ENCODE measurements at regions not wholly inside any gene's neighbourhood (a gene's known extent, or its start where the extent isn't known, plus 50 kb on each side); places are given as distances from the start of the nearest gene placed in this dataset.

DNA sequence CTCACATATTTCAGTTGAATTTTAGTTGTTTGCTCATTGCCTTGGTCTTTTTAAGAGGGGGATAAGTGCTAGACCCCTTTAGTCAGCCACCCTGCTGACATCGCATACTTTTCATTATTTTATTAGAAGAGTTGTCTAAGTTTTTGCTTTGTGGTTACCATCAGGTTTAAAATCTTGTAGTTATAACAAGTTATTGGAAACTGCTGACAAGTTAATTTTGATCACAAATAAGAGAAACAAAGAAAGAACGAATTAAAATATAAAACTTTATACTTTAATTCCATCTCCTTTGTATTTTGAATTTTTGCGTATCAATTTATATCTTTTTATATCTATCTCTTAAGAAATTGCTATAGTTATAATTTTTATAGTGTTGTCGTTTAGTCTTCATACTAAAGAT, 679.7 kb downstream of the TECRL start:
- ATAC-seq (ENCODE audit: low FRiP score in 2 of 2): no peak
- Histone ChIP-seq H3K4me3 (no peak overlapping the region), H3K4me1 (no peaks in the 10 kb centered on the region), H3K36me3 (no peaks in the 10 kb centered on the region), H3K9me3 (no peaks in the 10 kb centered on the region), H3K27me3 (no peaks in the 10 kb centered on the region), H3K27ac (no peak overlapping the region)
- DNase-seq: no peak
- no peak for TF ChIP-seq EP300 (IDR thresholded peaks at IDR 0.05)
- TF ChIP-seq, protein P1, sequence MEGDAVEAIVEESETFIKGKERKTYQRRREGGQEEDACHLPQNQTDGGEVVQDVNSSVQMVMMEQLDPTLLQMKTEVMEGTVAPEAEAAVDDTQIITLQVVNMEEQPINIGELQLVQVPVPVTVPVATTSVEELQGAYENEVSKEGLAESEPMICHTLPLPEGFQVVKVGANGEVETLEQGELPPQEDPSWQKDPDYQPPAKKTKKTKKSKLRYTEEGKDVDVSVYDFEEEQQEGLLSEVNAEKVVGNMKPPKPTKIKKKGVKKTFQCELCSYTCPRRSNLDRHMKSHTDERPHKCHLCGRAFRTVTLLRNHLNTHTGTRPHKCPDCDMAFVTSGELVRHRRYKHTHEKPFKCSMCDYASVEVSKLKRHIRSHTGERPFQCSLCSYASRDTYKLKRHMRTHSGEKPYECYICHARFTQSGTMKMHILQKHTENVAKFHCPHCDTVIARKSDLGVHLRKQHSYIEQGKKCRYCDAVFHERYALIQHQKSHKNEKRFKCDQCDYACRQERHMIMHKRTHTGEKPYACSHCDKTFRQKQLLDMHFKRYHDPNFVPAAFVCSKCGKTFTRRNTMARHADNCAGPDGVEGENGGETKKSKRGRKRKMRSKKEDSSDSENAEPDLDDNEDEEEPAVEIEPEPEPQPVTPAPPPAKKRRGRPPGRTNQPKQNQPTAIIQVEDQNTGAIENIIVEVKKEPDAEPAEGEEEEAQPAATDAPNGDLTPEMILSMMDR (IDR thresholded peaks at IDR 0.05): no peak
- no peak for TF ChIP-seq POLR2A (IDR thresholded peaks at IDR 0.05)
- TF ChIP-seq POLR2AphosphoS5 (IDR thresholded peaks at IDR 0.05): no peak
- 85 to 86% methylated on average over 4 of the region's 4 CpGs for WGBS, 2 donors

DNA sequence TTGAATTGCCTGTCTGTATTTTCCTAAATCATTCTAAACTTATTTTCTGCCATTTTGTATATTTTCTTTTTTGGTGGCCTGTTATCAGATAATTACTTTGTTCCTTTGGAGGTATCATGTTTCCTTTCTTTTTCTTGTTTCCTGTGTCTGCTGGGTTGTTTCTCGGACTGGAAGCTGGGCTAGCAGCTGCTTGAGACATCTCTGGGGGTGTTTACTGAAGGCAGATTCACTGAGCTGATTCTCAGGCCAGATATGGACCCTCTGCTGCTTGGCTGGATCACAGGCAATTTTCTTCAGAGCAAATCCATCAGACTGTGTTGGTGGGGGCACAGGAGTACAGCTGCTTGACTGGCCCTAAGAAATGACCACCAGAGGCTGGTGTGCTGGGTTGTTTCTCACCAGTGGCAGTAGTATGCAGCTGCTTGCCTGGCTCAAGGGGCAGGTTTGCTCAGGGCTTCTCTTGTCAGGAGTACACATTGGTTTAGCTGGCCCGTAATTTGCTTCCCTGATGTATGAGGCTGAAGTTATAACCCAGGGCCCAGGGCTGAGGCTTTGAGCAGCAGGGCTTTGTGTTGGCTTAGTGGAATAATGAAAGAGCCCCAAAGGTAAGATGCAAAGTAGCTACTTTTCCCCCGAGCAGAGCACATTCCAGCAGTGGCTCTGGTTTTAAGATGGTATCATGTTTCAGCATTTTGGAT, 680.6 kb downstream of the TECRL start:
- no peak for TF ChIP-seq POLR2AphosphoS5 (IDR thresholded peaks at IDR 0.05)
- TF ChIP-seq, protein P1 (IDR thresholded peaks at IDR 0.05): no peak
- TF ChIP-seq POLR2A (IDR thresholded peaks at IDR 0.05): no peak
- TF ChIP-seq EP300 (IDR thresholded peaks at IDR 0.05): no peak
- no peak overlapping the region for H3K4me3 ChIP-seq
- H3K27ac ChIP-seq: no peak overlapping the region
- H3K4me1 ChIP-seq: no peaks in the 10 kb centered on the region
- H3K9me3 ChIP-seq: no peaks in the 10 kb centered on the region
- DNase-seq (no peak), ATAC-seq (ENCODE audit: low FRiP score in 2 of 2) (peak in 1 of 2 donors; percentile 15)
- 40 to 56% methylated on average over 2 to 3 of the region's 3 CpGs for WGBS, 2 donors
- no peaks in the 10 kb centered on the region for H3K27me3 ChIP-seq
- no peaks in the 10 kb centered on the region for H3K36me3 ChIP-seq

DNA sequence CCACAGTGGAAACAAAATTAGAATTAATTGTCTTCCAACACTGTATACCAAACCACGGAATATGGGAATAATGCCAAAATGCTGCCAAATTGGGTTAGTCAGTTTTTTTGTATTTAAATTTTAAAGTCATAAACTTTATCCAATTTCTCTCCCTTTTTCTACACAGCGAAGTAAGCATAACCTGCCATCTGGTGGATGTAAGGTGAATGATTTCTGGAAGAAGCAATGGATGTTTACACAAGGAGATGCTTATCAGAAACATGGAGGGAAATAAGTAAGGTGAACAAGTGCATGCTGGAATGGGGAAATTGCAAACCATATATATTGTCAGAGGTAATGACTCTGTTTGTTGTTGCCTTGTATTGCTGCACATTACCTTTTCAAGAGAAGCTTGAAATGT, 691.9 kb downstream of the TECRL start:
- no peak for DNase-seq

DNA sequence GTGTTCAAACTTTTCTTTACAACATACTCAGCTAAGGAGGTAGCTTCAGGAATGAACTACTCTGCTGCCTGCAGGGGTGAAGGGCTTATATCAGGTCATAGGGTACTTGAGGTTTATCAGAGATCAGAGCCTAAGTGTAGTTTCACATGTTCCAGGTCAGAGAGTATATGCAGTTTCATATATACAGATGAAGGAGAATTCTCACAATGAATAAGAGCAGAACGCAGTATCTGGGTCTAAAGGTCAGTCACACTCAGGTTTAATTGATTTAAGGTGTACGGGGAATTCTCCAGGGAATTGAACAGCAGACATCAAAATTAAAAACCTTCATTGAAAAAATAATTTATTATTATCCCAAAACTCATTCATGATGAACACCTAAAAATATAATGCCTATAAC, 700.6 kb downstream of the TECRL start:
- Histone ChIP-seq H3K9me3 (no peaks in the 10 kb centered on the region), H3K27me3 (no peaks in the 10 kb centered on the region), H3K36me3 (no peaks in the 10 kb centered on the region), H3K4me1 (no peaks in the 10 kb centered on the region), H3K27ac (no peak overlapping the region), H3K4me3 (no peak overlapping the region)
- WGBS, 2 donors: 66 to 74% methylated on average over 2 of the region's 2 CpGs
- DNase-seq (no peak), ATAC-seq (ENCODE audit: low FRiP score in 2 of 2) (no peak)
- TF ChIP-seq, protein P1 (IDR thresholded peaks at IDR 0.05): no peak
- no peak for TF ChIP-seq EP300 (IDR thresholded peaks at IDR 0.05)
- TF ChIP-seq POLR2AphosphoS5 (IDR thresholded peaks at IDR 0.05): no peak
- no peak for TF ChIP-seq POLR2A (IDR thresholded peaks at IDR 0.05)

More for the DNA sequence above, 691.9 kb downstream of the TECRL start:
- Histone ChIP-seq H3K9me3 (no peaks in the 10 kb centered on the region), H3K27ac (no peak overlapping the region), H3K36me3 (no peaks in the 10 kb centered on the region), H3K27me3 (no peaks in the 10 kb centered on the region), H3K4me1 (no peaks in the 10 kb centered on the region), H3K4me3 (no peak overlapping the region)
- 30 to 35% methylated on average over 2 of the region's 2 CpGs for WGBS, 2 donors
- ATAC-seq (ENCODE audit: low FRiP score in 2 of 2): no peak
- TF ChIP-seq, protein P1 (IDR thresholded peaks at IDR 0.05): peak in 2 of 6 experiments; percentile 22 to 23
- TF ChIP-seq POLR2A (IDR thresholded peaks at IDR 0.05): no peak
- TF ChIP-seq POLR2AphosphoS5 (IDR thresholded peaks at IDR 0.05): no peak

DNA sequence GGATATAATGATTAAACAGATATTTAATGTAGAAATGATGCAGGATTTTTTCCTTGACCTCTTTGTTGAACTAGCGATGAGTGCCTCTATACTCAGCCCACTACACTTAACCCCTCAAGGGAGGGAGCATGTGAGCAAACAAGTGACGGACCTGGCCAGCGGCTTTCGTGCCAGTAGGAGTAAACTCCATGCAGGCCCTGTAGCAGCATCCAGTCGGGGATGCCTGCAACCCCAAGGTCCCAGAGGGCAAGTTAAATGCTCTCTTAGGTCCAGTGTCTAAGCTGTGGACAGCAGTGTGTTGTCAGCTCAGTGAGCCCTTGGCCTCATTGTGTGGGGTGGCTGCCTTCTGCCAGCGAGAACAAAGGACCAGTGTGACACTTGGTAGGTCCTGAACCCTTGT, 708.7 kb downstream of the TECRL start:
- H3K9me3 ChIP-seq: no peaks in the 10 kb centered on the region
- DNase-seq: no peak
- H3K4me1 ChIP-seq: no peaks in the 10 kb centered on the region
- TF ChIP-seq, protein P1 (IDR thresholded peaks at IDR 0.05): no peak
- no peak for TF ChIP-seq EP300 (IDR thresholded peaks at IDR 0.05)
- no peak for TF ChIP-seq POLR2A (IDR thresholded peaks at IDR 0.05)
- no peak for TF ChIP-seq POLR2AphosphoS5 (IDR thresholded peaks at IDR 0.05)
- H3K27me3 ChIP-seq: no peaks in the 10 kb centered on the region
- WGBS, 2 donors: 81 to 86% methylated on average over 5 to 6 of the region's 6 CpGs
- no peak for ATAC-seq (ENCODE audit: low FRiP score in 2 of 2)
- H3K36me3 ChIP-seq: no peaks in the 10 kb centered on the region
- H3K4me3 ChIP-seq: no peak overlapping the region
- no peak overlapping the region for H3K27ac ChIP-seq
